ENCODE measurements at regions not wholly inside any gene's neighbourhood (a gene's known extent, or its start where the extent isn't known, plus 50 kb on each side); places are given as distances from the start of the nearest gene placed in this dataset.

DNA sequence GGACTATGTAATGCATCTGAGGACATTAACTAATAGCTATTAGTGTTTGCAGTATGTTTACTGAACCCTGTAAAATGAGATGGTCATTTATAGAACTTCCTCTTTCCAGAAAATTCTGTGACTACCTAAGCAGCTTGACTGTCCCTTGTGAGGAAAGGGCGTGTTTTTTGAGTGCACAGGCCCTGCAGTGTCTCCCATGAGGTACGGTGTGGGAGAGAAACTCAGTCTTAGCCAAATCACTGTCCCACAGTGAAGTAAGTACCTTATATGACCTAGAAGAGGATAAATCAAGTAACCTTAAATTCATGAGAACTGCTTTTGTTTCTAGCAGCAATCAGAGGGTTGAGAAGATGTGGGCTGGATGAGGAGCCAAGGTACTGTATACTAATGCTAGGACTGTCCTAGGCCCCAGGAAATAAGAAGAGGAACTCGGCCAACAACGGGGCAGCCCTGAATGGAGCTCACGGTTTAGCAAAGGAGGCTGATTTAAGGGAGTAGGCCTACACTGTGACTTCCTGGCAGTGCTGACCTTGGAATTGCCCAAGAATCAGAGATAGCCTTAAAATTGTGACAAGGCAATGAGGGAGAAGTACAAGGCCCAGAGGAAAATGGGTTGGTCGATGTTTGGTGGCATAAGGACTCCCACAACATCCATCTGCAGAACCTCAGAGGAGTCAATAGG is 103.5 kb upstream of the CTAGE1 start:
- CTCF ChIA-PET: no interaction called here
- in situ Hi-C loops (cut with MboI): no loop called here
- WGBS (ENCODE audit: insufficient coverage, insufficient replicate concordance, low lambda C conversion rate, missing lambda C conversion rate): 2% methylated on average over 6 of the region's 6 CpGs

DNA sequence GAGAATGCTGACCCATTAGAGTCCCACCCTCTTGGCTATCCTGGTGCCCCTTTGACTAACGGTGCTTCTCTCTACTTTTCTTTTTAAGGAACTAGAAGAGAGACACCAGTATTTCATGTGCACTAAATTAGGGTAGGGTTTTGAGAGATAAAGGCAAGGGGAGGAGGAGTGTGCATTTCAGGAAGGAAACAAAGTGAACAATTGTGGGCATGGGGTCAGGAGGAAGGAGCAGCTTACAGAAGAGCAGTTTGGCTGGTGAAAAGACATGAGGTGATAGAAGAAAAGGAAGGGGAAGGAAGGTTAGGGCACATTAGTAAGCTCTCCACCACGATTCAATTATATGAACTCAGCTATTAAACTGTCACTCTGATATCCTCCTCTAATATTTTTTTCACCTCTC is 105.8 kb upstream of the CTAGE1 start:
- no peak for ATAC-seq
- WGBS (ENCODE audit: insufficient coverage, insufficient replicate concordance, low lambda C conversion rate, missing lambda C conversion rate): 3% methylated on average over 2 of the region's 2 CpGs
- TF ChIP-seq EZH2 (IDR thresholded peaks at IDR 0.05; ENCODE audit: borderline replicate concordance, control insufficient read depth, low read depth, low read length) (no peak), EGR1 (IDR thresholded peaks at IDR 0.05; ENCODE audit: borderline replicate concordance in 1 of 2, low read depth in 2 of 2, low read length in 2 of 2) (no peak), NBN (IDR thresholded peaks at IDR 0.05) (no peak), SUPT20H (IDR thresholded peaks at IDR 0.05; ENCODE audit: borderline replicate concordance, control insufficient read depth, low read depth, low read length) (no peak), NRF1 (conservative IDR thresholded peaks at IDR 0.05; ENCODE audit: low read depth, low read length) (no peak), POLR2AphosphoS5 (IDR thresholded peaks at IDR 0.05; ENCODE audit: low read length) (no peak), FOXM1 (IDR thresholded peaks at IDR 0.05; ENCODE audit: low read depth, low read length) (no peak), TCF7 (IDR thresholded peaks at IDR 0.05; ENCODE audit: borderline replicate concordance) (no peak)
- TF ChIP-seq, protein P1, sequence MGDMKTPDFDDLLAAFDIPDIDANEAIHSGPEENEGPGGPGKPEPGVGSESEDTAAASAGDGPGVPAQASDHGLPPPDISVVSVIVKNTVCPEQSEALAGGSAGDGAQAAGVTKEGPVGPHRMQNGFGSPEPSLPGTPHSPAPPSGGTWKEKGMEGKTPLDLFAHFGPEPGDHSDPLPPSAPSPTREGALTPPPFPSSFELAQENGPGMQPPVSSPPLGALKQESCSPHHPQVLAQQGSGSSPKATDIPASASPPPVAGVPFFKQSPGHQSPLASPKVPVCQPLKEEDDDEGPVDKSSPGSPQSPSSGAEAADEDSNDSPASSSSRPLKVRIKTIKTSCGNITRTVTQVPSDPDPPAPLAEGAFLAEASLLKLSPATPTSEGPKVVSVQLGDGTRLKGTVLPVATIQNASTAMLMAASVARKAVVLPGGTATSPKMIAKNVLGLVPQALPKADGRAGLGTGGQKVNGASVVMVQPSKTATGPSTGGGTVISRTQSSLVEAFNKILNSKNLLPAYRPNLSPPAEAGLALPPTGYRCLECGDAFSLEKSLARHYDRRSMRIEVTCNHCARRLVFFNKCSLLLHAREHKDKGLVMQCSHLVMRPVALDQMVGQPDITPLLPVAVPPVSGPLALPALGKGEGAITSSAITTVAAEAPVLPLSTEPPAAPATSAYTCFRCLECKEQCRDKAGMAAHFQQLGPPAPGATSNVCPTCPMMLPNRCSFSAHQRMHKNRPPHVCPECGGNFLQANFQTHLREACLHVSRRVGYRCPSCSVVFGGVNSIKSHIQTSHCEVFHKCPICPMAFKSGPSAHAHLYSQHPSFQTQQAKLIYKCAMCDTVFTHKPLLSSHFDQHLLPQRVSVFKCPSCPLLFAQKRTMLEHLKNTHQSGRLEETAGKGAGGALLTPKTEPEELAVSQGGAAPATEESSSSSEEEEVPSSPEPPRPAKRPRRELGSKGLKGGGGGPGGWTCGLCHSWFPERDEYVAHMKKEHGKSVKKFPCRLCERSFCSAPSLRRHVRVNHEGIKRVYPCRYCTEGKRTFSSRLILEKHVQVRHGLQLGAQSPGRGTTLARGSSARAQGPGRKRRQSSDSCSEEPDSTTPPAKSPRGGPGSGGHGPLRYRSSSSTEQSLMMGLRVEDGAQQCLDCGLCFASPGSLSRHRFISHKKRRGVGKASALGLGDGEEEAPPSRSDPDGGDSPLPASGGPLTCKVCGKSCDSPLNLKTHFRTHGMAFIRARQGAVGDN (IDR thresholded peaks at IDR 0.05): no peak

More for the DNA sequence above, 103.5 kb upstream of the CTAGE1 start:
- Histone ChIP-seq H3K27me3 (replicated peaks in 1 of 2; ENCODE audit: control insufficient read depth in 2 of 2, insufficient read depth in 2 of 2, low read length in 1 of 2) (no peaks in the 10 kb centered on the region), H3K36me3 (ENCODE audit: control insufficient read depth in 2 of 2, insufficient read depth in 2 of 2, low read length in 1 of 2) (no peaks in the 10 kb centered on the region), H3K9me3 (replicated peaks; ENCODE audit: control insufficient read depth, insufficient read depth, low read length) (no peaks in the 10 kb centered on the region), H3K79me2 (ENCODE audit: control insufficient read depth, insufficient read depth, low read length) (no peaks in the 10 kb centered on the region), H3K4me2 (ENCODE audit: control insufficient read depth, insufficient read depth) (no peak overlapping the region), H4K20me1 (ENCODE audit: control insufficient read depth, insufficient read depth) (no peaks in the 10 kb centered on the region), H3K4me3 (no peak overlapping the region), H3K4me1 (ENCODE audit: control insufficient read depth, insufficient read depth, low read length) (no peaks in the 10 kb centered on the region), H3K9ac (ENCODE audit: control insufficient read depth, insufficient read depth, low read length) (no peak overlapping the region), H2AFZ (ENCODE audit: control insufficient read depth, low read depth, low read length) (no peak overlapping the region), H3K27ac (ENCODE audit: control insufficient read depth, insufficient read depth) (no peak overlapping the region)
- no peak for ATAC-seq
- FAIRE-seq: no peak
- POLR2A ChIA-PET: no interaction called here
- RAD21 ChIA-PET (ENCODE audit: unreplicated experiment): no interaction called here
- BruUV-seq (replicated peaks): no TSS peak
- intact Hi-C loops (cut with micrococcal nuclease; ENCODE audit: unreplicated experiment): no loop called here
- SMC1A ChIA-PET (ENCODE audit: uncharacterized antibody, unreplicated experiment): no interaction called here
- TF ChIP-seq ZBED1 (IDR thresholded peaks at IDR 0.05; ENCODE audit: borderline replicate concordance): no peak
- no peak for DNase-seq (ENCODE audit: low read depth, low spot score)

More for the DNA sequence above, 105.8 kb upstream of the CTAGE1 start:
- in situ Hi-C loops (cut with MboI): no loop called here
- H3K27ac ChIP-seq (ENCODE audit: control insufficient read depth, insufficient read depth): no peak overlapping the region
- SMC1A ChIA-PET (ENCODE audit: uncharacterized antibody, unreplicated experiment): interaction anchor here (0.7 kb wide), 1 partner anchor 14 kb away, joined by 3 read pairs; no protein-coding TSS in a partner anchor
- H3K27me3 ChIP-seq (replicated peaks in 1 of 2; ENCODE audit: control insufficient read depth in 2 of 2, insufficient read depth in 2 of 2, low read length in 1 of 2): no peaks in the 10 kb centered on the region
- FAIRE-seq (no peak), DNase-seq (ENCODE audit: low read depth, low spot score) (no peak)
- H3K4me1 ChIP-seq (ENCODE audit: control insufficient read depth, insufficient read depth, low read length): no peaks in the 10 kb centered on the region
- H3K4me2 ChIP-seq (ENCODE audit: control insufficient read depth, insufficient read depth): no peak overlapping the region
- no peak overlapping the region for H3K4me3 ChIP-seq
- H2AFZ ChIP-seq (ENCODE audit: control insufficient read depth, low read depth, low read length): no peak overlapping the region
- H3K79me2 ChIP-seq (ENCODE audit: control insufficient read depth, insufficient read depth, low read length): no peaks in the 10 kb centered on the region
- no peak overlapping the region for H3K9ac ChIP-seq (ENCODE audit: control insufficient read depth, insufficient read depth, low read length)
- intact Hi-C loops (cut with micrococcal nuclease; ENCODE audit: unreplicated experiment): no loop called here
- BruUV-seq (replicated peaks): no TSS peak
- H3K9me3 ChIP-seq (replicated peaks; ENCODE audit: control insufficient read depth, insufficient read depth, low read length): no peaks in the 10 kb centered on the region
- no peaks in the 10 kb centered on the region for H3K36me3 ChIP-seq (ENCODE audit: control insufficient read depth in 2 of 2, insufficient read depth in 2 of 2, low read length in 1 of 2)
- RAD21 ChIA-PET (ENCODE audit: unreplicated experiment): no interaction called here
- POLR2A ChIA-PET: no interaction called here
- no peaks in the 10 kb centered on the region for H4K20me1 ChIP-seq (ENCODE audit: control insufficient read depth, insufficient read depth)
- CTCF ChIA-PET: no interaction called here

Measured in GM12878 (cell line).